GM23338 (cell line): ENCODE measurements at regions not wholly inside any gene's neighbourhood (a gene's known extent, or its start where the extent isn't known, plus 50 kb on each side); places are given as distances from the start of the nearest gene placed in this dataset.
"Not testable (repeated sequence)": the region's sequence is repeated elsewhere in the genome, so short reads cannot be mapped to it uniquely, and the experiment has no call there.

ENCODE experiments used
- ATAC-seq: fragments of 200-7000 bp; cut with Tn5 transposase; 3 replicates; pipeline ENCODE4 v1.9.1; 2020
- DNase-seq: peaks from one replicate; pipeline ENCODE4 v3.0.0-alpha.2; 2015; ENCODE audit warnings: low spot score
- H2AFZ ChIP-seq: fragments of 200-600 bp; sonication (generic); 2 replicates; pipeline ENCODE4 v1.8.0; 2016; ENCODE audit warnings: antibody characterized with exemption, mild to moderate bottlenecking, moderate library complexity
- H3F3A ChIP-seq: fragments of 200-600 bp; sonication (generic); replicated peaks from 2 replicates; pipeline ENCODE4 v1.8.0; 2017; ENCODE audit warnings: antibody characterized with exemption, mixed run types, low read depth
- H3K27ac ChIP-seq: fragments of 200-600 bp; sonication (generic); 2 replicates; pipeline ENCODE4 v1.6.1; 2016; ENCODE audit warnings: low read depth
- H3K27me3 ChIP-seq: fragments of 200-600 bp; sonication (generic); 2 replicates; pipeline ENCODE4 v1.8.0; 2016; ENCODE audit warnings: mild to moderate bottlenecking, mixed run types, moderate library complexity; ENCODE audit not compliant: insufficient read depth
- H3K36me3 ChIP-seq: fragments of 200-600 bp; sonication (generic); 2 replicates; pipeline ENCODE4 v1.8.0; 2016; ENCODE audit warnings: mild to moderate bottlenecking; ENCODE audit not compliant: insufficient read depth
- H3K4me1 ChIP-seq: fragments of 200-600 bp; sonication (generic); 2 replicates; pipeline ENCODE4 v1.8.0; 2016; ENCODE audit warnings: mild to moderate bottlenecking, moderate library complexity; ENCODE audit not compliant: insufficient read depth
- H3K4me2 ChIP-seq: fragments of 200-600 bp; sonication (generic); 2 replicates; pipeline ENCODE4 v1.7.1; 2017; ENCODE audit warnings: mixed run types
- H3K4me3 ChIP-seq: fragments of 200-600 bp; sonication (generic); 2 replicates; pipeline ENCODE4 v1.6.1; 2016; ENCODE audit warnings: mixed run types
- H3K79me2 ChIP-seq: fragments of 200-600 bp; sonication (generic); replicated peaks from 2 replicates; pipeline ENCODE4 v1.8.0; 2017; ENCODE audit warnings: mild to moderate bottlenecking; ENCODE audit not compliant: insufficient read depth
- H3K9me2 ChIP-seq: fragments of 200-600 bp; sonication (generic); 2 replicates; pipeline ENCODE4 v1.8.0; 2017; ENCODE audit not compliant: insufficient read depth
- H4K20me1 ChIP-seq: fragments of 200-600 bp; sonication (generic); replicated peaks from 2 replicates; pipeline ENCODE4 v1.8.0; 2017; ENCODE audit warnings: mild to moderate bottlenecking; ENCODE audit not compliant: insufficient read depth
- H3K27ac Mint-ChIP-seq: 2 replicates; pipeline ENCODE4 v1.8.0; 2020; ENCODE audit warnings: inconsistent platforms, mild to moderate bottlenecking, moderate library complexity, mixed read lengths
- H3K27me3 Mint-ChIP-seq: 3 replicates; pipeline ENCODE4 v1.8.0; 2022; ENCODE audit warnings: low read depth, mild to moderate bottlenecking, moderate library complexity, mixed read lengths, inconsistent platforms; ENCODE audit not compliant: insufficient read depth, poor library complexity
- H3K36me3 Mint-ChIP-seq: 3 replicates; pipeline ENCODE4 v1.8.0; 2021; ENCODE audit warnings: low read depth, mild to moderate bottlenecking, inconsistent platforms, moderate library complexity, mixed read lengths
- H3K4me1 Mint-ChIP-seq: 3 replicates; pipeline ENCODE4 v1.8.0; 2020; ENCODE audit warnings: mild to moderate bottlenecking, inconsistent platforms, mixed read lengths
- H3K4me3 Mint-ChIP-seq: 3 replicates; pipeline ENCODE4 v1.8.0; 2021; ENCODE audit warnings: moderate library complexity, mild to moderate bottlenecking, inconsistent platforms, mixed read lengths
- H3K9me3 Mint-ChIP-seq: 3 replicates; pipeline ENCODE4 v1.8.0; 2020; ENCODE audit warnings: moderate library complexity, mild to moderate bottlenecking, inconsistent platforms, mixed read lengths
- NANOG ChIP-seq: IDR thresholded peaks from 2 replicates; pipeline ENCODE4 v1.6.1; 2016; ENCODE audit warnings: antibody characterized with exemption, borderline replicate concordance
- STAT1 ChIP-seq: IDR thresholded peaks from one replicate; pipeline ENCODE4 v1.6.1; 2016; ENCODE audit warnings: antibody characterized with exemption; ENCODE audit not compliant: unreplicated experiment
- ZNF114 ChIP-seq: fragments of 250-450 bp; sonication (Bioruptor Pico); IDR thresholded peaks from 2 replicates; pipeline ENCODE4 v1.5.0; 2020; ENCODE audit warnings: mild to moderate bottlenecking, moderate library complexity
- ZNF331 ChIP-seq: fragments of 250-450 bp; sonication (Bioruptor Pico); IDR thresholded peaks from 2 replicates; pipeline ENCODE4 v1.5.0; 2020; ENCODE audit warnings: low read depth, mild to moderate bottlenecking, moderate library complexity
- TF ChIP-seq, protein P1 (sequence below), 2 experiments: fragments of 200-600 bp in 1 of 2; sonication (generic) in 1 of 2; conservative IDR thresholded peaks; 2 replicates each; pipeline versions ENCODE4 v1.5.1 to v1.6.1; 2016 to 2017; ENCODE audit warnings: antibody characterized with exemption in 2 of 2, low read depth in 2 of 2, mild to moderate bottlenecking in 2 of 2, moderate library complexity in 1 of 2
- TF ChIP-seq, protein P2 (sequence below): IDR thresholded peaks from 2 replicates; pipeline ENCODE4 v1.6.1; 2016; ENCODE audit warnings: antibody characterized with exemption
- TF ChIP-seq, protein P3 (sequence below): IDR thresholded peaks from one replicate; pipeline ENCODE4 v1.6.1; 2018; ENCODE audit warnings: antibody characterized with exemption; ENCODE audit not compliant: unreplicated experiment
- TF ChIP-seq, protein P4 (sequence below): fragments of 250-450 bp; sonication (Bioruptor Pico); IDR thresholded peaks from 2 replicates; pipeline ENCODE4 v1.5.0; 2020; ENCODE audit warnings: mild to moderate bottlenecking, moderate library complexity

DNA sequence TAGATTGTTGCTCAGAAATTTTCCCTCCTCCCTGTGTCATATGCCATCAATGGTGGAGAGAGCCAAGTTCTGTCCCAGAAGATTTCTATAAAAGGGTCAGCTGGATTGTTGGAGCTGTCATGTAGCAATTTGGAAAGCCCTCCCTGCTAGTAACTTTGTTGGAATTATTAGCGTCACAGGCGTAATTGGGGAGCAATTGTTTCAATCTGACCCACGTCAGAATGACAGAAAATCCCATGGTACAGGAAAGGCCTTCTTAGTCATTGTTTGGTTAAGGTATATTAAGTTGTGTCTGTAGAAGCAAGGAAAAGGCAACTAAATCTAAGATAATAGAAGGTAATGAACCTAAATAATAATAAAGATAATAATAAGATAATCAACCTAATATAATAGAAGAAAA, 148.4 kb downstream of the PLK2 start (continued):
- TF ChIP-seq, protein P1, sequence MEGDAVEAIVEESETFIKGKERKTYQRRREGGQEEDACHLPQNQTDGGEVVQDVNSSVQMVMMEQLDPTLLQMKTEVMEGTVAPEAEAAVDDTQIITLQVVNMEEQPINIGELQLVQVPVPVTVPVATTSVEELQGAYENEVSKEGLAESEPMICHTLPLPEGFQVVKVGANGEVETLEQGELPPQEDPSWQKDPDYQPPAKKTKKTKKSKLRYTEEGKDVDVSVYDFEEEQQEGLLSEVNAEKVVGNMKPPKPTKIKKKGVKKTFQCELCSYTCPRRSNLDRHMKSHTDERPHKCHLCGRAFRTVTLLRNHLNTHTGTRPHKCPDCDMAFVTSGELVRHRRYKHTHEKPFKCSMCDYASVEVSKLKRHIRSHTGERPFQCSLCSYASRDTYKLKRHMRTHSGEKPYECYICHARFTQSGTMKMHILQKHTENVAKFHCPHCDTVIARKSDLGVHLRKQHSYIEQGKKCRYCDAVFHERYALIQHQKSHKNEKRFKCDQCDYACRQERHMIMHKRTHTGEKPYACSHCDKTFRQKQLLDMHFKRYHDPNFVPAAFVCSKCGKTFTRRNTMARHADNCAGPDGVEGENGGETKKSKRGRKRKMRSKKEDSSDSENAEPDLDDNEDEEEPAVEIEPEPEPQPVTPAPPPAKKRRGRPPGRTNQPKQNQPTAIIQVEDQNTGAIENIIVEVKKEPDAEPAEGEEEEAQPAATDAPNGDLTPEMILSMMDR (conservative IDR thresholded peaks at IDR 0.05; ENCODE audit: low read depth in 2 of 2) = no peak

DNA sequence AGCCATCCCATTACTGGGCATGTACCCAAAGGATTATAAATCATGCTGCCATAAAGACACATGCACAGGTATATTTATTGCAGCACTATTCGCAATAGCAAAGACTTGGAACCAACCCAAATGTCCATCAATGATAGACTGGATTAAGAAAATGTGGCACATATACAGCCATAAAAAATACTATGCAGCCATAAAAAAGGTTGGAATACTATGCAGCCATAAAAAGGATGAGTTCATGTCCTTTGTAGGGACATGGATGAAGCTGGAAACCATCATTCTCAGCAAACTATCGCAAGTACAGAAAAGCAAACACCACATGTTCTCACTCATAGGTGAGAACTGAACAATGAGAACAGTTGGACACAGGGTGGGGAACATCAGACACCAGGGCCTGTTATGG, 151.5 kb downstream of the PLK2 start:
- H3K79me2 ChIP-seq, H3K4me2 ChIP-seq, H3K36me3 Mint-ChIP-seq, H3K4me1 ChIP-seq, H3K36me3 ChIP-seq, H3K4me3 Mint-ChIP-seq, H3K9me2 ChIP-seq, H3K27ac Mint-ChIP-seq, ATAC-seq, H3K27me3 ChIP-seq, H4K20me1 ChIP-seq, H2AFZ ChIP-seq, H3F3A ChIP-seq, H3K9me3 Mint-ChIP-seq, H3K27ac ChIP-seq, H3K4me3 ChIP-seq, DNase-seq, H3K27me3 Mint-ChIP-seq, H3K4me1 Mint-ChIP-seq: not testable (repeated sequence)

DNA sequence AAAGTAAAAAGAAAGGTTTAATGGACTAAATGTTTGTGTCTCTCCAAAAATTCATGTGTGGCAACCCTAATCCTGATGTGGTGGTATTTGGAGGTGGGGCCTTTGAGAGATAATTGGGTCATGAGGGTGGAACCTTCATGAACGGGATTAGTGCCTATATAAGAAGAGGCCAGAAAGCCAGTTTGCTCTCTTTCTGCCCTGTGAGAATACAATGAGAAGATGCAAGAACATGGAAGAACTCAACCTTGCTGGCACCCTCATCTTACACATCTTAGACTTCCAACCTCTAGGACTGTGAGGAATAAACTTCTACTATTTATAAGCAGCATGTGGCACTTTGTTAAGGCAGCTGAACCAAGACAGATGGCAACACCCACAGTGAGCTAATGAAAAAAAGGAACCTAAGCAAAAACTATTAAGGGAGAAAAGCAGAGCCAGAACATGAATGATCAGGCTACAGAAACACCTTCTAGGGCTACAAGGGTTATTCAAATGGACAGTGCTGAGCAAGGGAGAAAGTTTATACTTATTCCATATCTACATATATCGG, 159.5 kb downstream of the PLK2 start:
- H3K36me3 Mint-ChIP-seq = no peaks in the 10 kb centered on the region
- H3K27me3 Mint-ChIP-seq = no peaks in the 10 kb centered on the region
- Histone ChIP-seq H3F3A (no peaks in the 10 kb centered on the region), H3K4me1 (no peaks in the 10 kb centered on the region), H2AFZ (peak overlapping the region; percentile 57; the same call in 1 of the 2 replicates), H4K20me1 (no peaks in the 10 kb centered on the region), H3K36me3 (no peaks in the 10 kb centered on the region), H3K79me2 (no peaks in the 10 kb centered on the region), H3K27ac (no peak overlapping the region), H3K27me3 (no peaks in the 10 kb centered on the region), H3K4me2 (no peak overlapping the region), H3K9me2 (no peaks in the 10 kb centered on the region), H3K4me3 (no peak overlapping the region)
- H3K27ac Mint-ChIP-seq = no peak overlapping the region
- H3K9me3 Mint-ChIP-seq = no peaks in the 10 kb centered on the region
- DNase-seq = no peak
- peaks cover 5% of the 10 kb centered on the region; the same call in 2 of the 3 replicates for H3K4me1 Mint-ChIP-seq
- no peak for ATAC-seq
- no peak overlapping the region for H3K4me3 Mint-ChIP-seq
- TF ChIP-seq ZNF331 (CRISPR knock-in tag) (no peak), NANOG (no peak), STAT1 (no peak), ZNF114 (CRISPR knock-in tag) (no peak)
- TF ChIP-seq, protein P2, sequence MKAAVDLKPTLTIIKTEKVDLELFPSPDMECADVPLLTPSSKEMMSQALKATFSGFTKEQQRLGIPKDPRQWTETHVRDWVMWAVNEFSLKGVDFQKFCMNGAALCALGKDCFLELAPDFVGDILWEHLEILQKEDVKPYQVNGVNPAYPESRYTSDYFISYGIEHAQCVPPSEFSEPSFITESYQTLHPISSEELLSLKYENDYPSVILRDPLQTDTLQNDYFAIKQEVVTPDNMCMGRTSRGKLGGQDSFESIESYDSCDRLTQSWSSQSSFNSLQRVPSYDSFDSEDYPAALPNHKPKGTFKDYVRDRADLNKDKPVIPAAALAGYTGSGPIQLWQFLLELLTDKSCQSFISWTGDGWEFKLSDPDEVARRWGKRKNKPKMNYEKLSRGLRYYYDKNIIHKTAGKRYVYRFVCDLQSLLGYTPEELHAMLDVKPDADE = no peak
- TF ChIP-seq, protein P3, sequence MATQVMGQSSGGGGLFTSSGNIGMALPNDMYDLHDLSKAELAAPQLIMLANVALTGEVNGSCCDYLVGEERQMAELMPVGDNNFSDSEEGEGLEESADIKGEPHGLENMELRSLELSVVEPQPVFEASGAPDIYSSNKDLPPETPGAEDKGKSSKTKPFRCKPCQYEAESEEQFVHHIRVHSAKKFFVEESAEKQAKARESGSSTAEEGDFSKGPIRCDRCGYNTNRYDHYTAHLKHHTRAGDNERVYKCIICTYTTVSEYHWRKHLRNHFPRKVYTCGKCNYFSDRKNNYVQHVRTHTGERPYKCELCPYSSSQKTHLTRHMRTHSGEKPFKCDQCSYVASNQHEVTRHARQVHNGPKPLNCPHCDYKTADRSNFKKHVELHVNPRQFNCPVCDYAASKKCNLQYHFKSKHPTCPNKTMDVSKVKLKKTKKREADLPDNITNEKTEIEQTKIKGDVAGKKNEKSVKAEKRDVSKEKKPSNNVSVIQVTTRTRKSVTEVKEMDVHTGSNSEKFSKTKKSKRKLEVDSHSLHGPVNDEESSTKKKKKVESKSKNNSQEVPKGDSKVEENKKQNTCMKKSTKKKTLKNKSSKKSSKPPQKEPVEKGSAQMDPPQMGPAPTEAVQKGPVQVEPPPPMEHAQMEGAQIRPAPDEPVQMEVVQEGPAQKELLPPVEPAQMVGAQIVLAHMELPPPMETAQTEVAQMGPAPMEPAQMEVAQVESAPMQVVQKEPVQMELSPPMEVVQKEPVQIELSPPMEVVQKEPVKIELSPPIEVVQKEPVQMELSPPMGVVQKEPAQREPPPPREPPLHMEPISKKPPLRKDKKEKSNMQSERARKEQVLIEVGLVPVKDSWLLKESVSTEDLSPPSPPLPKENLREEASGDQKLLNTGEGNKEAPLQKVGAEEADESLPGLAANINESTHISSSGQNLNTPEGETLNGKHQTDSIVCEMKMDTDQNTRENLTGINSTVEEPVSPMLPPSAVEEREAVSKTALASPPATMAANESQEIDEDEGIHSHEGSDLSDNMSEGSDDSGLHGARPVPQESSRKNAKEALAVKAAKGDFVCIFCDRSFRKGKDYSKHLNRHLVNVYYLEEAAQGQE = no peak
- TF ChIP-seq, protein P4, sequence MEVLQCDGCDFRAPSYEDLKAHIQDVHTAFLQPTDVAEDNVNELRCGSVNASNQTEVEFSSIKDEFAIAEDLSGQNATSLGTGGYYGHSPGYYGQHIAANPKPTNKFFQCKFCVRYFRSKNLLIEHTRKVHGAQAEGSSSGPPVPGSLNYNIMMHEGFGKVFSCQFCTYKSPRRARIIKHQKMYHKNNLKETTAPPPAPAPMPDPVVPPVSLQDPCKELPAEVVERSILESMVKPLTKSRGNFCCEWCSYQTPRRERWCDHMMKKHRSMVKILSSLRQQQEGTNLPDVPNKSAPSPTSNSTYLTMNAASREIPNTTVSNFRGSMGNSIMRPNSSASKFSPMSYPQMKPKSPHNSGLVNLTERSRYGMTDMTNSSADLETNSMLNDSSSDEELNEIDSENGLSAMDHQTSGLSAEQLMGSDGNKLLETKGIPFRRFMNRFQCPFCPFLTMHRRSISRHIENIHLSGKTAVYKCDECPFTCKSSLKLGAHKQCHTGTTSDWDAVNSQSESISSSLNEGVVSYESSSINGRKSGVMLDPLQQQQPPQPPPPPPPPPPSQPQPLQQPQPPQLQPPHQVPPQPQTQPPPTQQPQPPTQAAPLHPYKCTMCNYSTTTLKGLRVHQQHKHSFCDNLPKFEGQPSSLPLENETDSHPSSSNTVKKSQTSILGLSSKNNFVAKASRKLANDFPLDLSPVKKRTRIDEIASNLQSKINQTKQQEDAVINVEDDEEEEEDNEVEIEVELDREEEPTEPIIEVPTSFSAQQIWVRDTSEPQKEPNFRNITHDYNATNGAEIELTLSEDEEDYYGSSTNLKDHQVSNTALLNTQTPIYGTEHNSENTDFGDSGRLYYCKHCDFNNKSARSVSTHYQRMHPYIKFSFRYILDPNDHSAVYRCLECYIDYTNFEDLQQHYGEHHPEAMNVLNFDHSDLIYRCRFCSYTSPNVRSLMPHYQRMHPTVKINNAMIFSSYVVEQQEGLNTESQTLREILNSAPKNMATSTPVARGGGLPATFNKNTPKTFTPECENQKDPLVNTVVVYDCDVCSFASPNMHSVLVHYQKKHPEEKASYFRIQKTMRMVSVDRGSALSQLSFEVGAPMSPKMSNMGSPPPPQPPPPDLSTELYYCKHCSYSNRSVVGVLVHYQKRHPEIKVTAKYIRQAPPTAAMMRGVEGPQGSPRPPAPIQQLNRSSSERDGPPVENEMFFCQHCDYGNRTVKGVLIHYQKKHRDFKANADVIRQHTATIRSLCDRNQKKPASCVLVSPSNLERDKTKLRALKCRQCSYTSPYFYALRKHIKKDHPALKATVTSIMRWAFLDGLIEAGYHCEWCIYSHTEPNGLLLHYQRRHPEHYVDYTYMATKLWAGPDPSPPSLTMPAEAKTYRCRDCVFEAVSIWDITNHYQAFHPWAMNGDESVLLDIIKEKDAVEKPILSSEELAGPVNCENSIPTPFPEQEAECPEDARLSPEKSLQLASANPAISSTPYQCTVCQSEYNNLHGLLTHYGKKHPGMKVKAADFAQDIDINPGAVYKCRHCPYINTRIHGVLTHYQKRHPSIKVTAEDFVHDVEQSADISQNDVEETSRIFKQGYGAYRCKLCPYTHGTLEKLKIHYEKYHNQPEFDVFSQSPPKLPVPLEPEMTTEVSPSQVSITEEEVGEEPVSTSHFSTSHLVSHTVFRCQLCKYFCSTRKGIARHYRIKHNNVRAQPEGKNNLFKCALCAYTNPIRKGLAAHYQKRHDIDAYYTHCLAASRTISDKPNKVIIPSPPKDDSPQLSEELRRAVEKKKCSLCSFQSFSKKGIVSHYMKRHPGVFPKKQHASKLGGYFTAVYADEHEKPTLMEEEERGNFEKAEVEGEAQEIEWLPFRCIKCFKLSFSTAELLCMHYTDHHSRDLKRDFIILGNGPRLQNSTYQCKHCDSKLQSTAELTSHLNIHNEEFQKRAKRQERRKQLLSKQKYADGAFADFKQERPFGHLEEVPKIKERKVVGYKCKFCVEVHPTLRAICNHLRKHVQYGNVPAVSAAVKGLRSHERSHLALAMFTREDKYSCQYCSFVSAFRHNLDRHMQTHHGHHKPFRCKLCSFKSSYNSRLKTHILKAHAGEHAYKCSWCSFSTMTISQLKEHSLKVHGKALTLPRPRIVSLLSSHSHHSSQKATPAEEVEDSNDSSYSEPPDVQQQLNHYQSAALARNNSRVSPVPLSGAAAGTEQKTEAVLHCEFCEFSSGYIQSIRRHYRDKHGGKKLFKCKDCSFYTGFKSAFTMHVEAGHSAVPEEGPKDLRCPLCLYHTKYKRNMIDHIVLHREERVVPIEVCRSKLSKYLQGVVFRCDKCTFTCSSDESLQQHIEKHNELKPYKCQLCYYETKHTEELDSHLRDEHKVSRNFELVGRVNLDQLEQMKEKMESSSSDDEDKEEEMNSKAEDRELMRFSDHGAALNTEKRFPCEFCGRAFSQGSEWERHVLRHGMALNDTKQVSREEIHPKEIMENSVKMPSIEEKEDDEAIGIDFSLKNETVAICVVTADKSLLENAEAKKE (CRISPR knock-in tag) = no peak
